ENCODE measurements at regions not wholly inside any gene's neighbourhood (a gene's known extent, or its start where the extent isn't known, plus 50 kb on each side); places are given as distances from the start of the nearest gene placed in this dataset. TPM values are rescaled to one million over a fixed set of nuclear protein-coding genes. Genes with fewer than 3 reads are reported as not detected.

DNA sequence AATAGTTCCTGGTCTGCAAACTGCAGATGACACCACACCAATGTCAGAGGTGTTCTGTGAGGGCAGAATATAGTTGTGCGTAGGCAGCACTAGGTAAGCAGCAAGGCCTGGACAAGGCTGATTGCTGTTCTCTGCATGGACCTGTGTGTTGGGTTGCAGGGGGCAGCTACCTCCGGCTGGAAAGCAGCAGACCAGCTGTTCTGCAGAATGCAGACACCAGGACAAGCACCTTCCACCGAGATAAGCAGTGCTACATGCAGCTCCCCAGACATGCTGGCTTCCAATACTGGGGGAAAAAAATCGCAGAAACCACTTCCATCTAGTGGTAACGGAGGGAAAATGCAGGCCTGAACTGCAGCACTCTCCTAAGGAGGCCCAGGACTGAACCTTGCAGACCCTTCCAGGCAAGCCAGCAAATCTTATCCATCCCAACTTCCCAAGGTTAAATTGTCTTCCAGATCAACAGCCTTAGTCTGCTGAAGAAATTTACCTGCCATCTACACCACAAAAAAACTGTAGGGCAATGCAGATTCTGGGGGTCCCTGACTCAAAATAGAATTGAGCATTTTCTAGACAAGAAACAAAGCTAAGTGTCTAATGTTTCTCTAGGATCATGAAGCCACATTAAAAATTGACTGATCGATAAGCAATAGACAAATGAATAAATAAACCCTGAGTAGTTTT, 50.5 kb upstream of the COBL start:
- peak; percentile 55 to 67 (median 62) for DNase-seq
- TF ChIP-seq POLR2A (IDR thresholded peaks at IDR 0.05) (no peak), CTCF (IDR thresholded peaks at IDR 0.05) (peak; percentile 65 to 93 (median 89))
- H3K27me3 ChIP-seq, result no peaks in the 10 kb centered on the region
- H3K36me3 ChIP-seq (replicated peaks in 1 of 2; ENCODE audit: insufficient read depth in 1 of 2, low read depth in 2 of 2), result no peaks in the 10 kb centered on the region
- intact Hi-C loops (cut with DNase I), result loop anchor here (5.0 to 10.0 kb wide), 3 partner anchors 52 to 205 kb away; partner anchors contain the start of gene COBL
- no peak overlapping the region for H3K27ac ChIP-seq
- H3K4me3 ChIP-seq, result no peak overlapping the region
- H3K4me1 ChIP-seq, result peaks cover 6% of the 10 kb centered on the region
- no peaks in the 10 kb centered on the region for H3K9me3 ChIP-seq
- 9 to 22% methylated on average over 2 to 6 of the region's 6 CpGs for WGBS, 2 donors
- ATAC-seq, result peak; percentile 95

Small RNA genes lying in the stretch of these regions (small RNA-seq; reads per million reads assigned to genes)
- gene RF00322 (not detected), gene RN7SL292P (not detected), gene ROBO2P1 (not detected)

Data from body of pancreas (tissue), 4 donors.